ENCODE measurements at regions not wholly inside any gene's neighbourhood (a gene's known extent, or its start where the extent isn't known, plus 50 kb on each side); places are given as distances from the start of the nearest gene placed in this dataset.
A peak's percentile ranks its signal among the peaks of the same experiment; 100 is the strongest.
"Not testable (repeated sequence)": the region's sequence is repeated elsewhere in the genome, so short reads cannot be mapped to it uniquely, and the experiment has no call there.

GRCh38 chr13:32840113-32840512 is 176.1 kb upstream of the KL start:
- Mint-ChIP-seq H3K4me1 (peaks cover 0 to 8% (median 3%) of the 10 kb centered on the region in 3 donors), H3K36me3 (peaks cover 0 to 2% (median 0%) of the 10 kb centered on the region in 3 donors), H3K27ac (peak overlapping the region in 1 of 8 donors; percentile 55), H3K4me3 (peak overlapping the region in 1 of 7 donors; percentile 41), H3K9me3 (peaks cover 0 to 5% (median 2%) of the 10 kb centered on the region in 5 donors), H3K27me3 (peaks cover 0 to 9% of the 10 kb centered on the region in 2 donors)
- no peaks in the 10 kb centered on the region for H3K27me3 ChIP-seq (ENCODE audit: insufficient read depth, low read length, poor library complexity, severe bottlenecking)
- DNase-seq = no peak
- POLR2A ChIA-PET = no interaction called here
- no peaks in the 10 kb centered on the region for H3K36me3 ChIP-seq (ENCODE audit: insufficient read depth, low read length)
- H3K27ac ChIP-seq (ENCODE audit: low read depth, low read length) = no peak overlapping the region
- H3K4me1 ChIP-seq (ENCODE audit: insufficient read depth, low read length) = peaks cover 8% of the 10 kb centered on the region
- CTCF ChIA-PET = no interaction called here
- H3K9me3 ChIP-seq (ENCODE audit: low read length) = no peaks in the 10 kb centered on the region
- H3K4me3 ChIP-seq (ENCODE audit: low read length) = no peak overlapping the region

DNA sequence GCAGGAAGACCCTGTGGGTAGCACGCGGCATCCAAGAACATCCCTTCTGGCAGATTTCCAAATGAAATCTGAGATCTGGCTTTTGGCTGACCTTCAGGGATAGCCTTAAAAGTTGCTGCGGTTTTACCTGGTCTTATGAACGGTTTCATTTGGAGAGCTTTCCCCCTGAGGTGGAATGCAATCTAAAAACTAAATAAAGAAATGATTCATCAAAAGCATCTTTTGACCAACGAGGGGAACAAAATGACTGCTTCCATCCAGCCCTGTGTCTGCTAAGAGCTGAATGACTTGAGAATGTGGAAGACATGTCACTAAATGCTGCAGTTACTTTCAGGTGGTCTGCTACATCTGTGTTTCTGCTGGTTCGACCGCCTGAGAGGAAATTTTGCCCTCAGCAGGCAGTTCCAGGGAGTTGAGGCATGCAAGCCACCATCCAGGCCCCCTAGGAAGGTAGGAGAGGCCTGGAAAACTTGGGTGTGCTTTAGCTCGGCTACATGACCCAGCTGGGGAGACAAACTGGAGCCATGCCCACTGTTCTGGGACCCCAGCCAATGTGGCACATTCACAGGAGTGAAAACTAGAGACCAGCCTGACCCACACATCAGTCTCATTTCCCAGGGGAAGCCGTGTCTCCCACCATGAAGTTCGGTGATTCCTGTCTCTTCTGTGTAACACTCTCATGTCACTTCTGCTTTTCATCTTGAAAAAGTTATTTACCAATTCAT is 175.1 kb upstream of the KL start:
- peaks cover 0 to 2% (median 0%) of the 10 kb centered on the region in 3 donors for H3K36me3 Mint-ChIP-seq
- H3K4me1 Mint-ChIP-seq = peaks cover 0 to 8% (median 3%) of the 10 kb centered on the region in 3 donors
- peaks cover 8% of the 10 kb centered on the region for H3K4me1 ChIP-seq (ENCODE audit: insufficient read depth, low read length)
- ChIA-PET CTCF (no interaction called here), POLR2A (no interaction called here)
- H3K36me3 ChIP-seq (ENCODE audit: insufficient read depth, low read length) = no peaks in the 10 kb centered on the region
- no peak overlapping the region for H3K27ac Mint-ChIP-seq
- peaks cover 0 to 5% (median 0%) of the 10 kb centered on the region in 5 donors for H3K9me3 Mint-ChIP-seq
- no peak overlapping the region for H3K27ac ChIP-seq (ENCODE audit: low read depth, low read length)
- no peaks in the 10 kb centered on the region for H3K9me3 ChIP-seq (ENCODE audit: low read length)
- DNase-seq = no peak
- H3K4me3 ChIP-seq (ENCODE audit: low read length) = no peak overlapping the region
- H3K4me3 Mint-ChIP-seq = no peak overlapping the region
- peaks cover 0 to 9% of the 10 kb centered on the region in 2 donors for H3K27me3 Mint-ChIP-seq
- H3K27me3 ChIP-seq (ENCODE audit: insufficient read depth, low read length, poor library complexity, severe bottlenecking) = no peaks in the 10 kb centered on the region

DNA sequence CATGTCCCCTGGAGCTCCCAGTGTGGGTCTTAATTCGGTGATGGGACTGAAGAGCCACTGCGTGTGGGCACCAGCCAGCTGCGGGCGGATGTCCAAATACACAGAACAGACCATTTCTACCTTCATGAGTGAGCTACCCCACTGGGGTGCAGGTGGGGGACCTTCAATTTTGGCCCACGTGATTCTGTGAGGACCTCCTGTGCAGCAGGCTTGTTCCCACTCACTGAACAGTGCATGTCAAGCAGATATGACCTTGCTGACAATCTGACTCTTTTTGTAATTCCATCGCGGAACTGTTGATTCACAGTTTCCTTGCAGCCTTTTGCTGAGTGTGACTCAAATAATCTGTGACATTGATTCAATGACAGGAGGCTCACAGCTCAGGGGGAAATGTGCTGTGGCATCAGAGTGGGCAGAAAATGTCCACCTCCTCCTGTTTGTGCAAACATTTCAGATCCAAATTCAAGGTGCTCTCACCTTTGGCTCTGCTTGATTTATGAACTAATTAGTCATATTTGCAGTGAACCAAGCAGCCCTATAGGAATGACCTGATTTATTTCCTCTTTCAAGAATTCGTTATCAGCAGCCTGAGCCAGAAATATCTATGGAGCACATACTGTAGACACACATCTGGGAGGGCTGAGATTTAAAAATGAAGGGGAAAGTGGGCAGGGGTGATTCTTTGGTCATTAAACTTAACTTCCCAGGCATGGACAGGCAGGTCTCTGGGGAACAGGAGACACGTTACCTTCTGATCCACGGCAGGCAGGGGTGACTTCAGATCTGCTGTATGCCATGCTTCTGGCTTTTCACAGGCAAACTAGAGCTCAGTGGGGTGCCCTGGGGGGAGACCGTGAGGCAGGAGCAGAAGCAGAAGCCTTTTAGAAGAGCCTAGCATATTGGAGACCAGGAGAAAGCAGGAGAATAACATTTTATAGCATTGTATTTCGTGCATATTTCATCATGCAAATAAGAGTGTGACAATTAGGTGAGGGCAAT is 170.0 kb upstream of the KL start:
- DNase-seq = no peak
- H3K4me3 Mint-ChIP-seq = no peak overlapping the region
- no peak overlapping the region for H3K27ac ChIP-seq (ENCODE audit: low read depth, low read length)
- no peaks in the 10 kb centered on the region for H3K4me1 ChIP-seq (ENCODE audit: insufficient read depth, low read length)
- no peak overlapping the region for H3K27ac Mint-ChIP-seq
- H3K9me3 Mint-ChIP-seq = peaks cover 0 to 5% (median 0%) of the 10 kb centered on the region in 5 donors
- ChIA-PET CTCF (no interaction called here), POLR2A (no interaction called here)
- H3K9me3 ChIP-seq (ENCODE audit: low read length) = no peaks in the 10 kb centered on the region
- peaks cover 2 to 13% of the 10 kb centered on the region in 2 donors for H3K27me3 Mint-ChIP-seq
- peaks cover 0 to 2% (median 0%) of the 10 kb centered on the region in 3 donors for H3K36me3 Mint-ChIP-seq
- H3K27me3 ChIP-seq (ENCODE audit: insufficient read depth, low read length, poor library complexity, severe bottlenecking) = no peaks in the 10 kb centered on the region
- no peaks in the 10 kb centered on the region for H3K4me1 Mint-ChIP-seq
- no peak overlapping the region for H3K4me3 ChIP-seq (ENCODE audit: low read length)
- no peaks in the 10 kb centered on the region for H3K36me3 ChIP-seq (ENCODE audit: insufficient read depth, low read length)

DNA sequence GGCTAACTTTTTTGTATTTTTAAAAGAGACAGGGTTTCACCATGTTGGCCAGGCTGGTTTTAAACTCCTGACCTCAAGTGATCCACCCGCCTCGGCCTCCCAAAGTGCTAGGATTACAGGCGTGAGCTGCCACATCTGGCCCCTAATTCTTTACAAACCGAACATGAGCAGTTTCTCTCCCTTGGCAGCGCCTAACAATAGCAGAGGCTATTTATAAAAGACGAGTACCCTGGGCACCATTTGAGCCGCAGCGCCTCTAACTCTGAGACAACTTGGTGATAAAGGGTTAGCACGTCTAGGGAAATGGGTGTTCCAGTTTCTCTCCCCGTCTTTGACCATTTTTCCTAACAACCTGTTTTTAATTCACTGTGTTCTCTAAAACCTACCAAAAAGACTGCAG is 168.2 kb upstream of the KL start:
- H3K9me3 ChIP-seq (ENCODE audit: low read length); H3K4me1 ChIP-seq (ENCODE audit: insufficient read depth, low read length); H3K36me3 Mint-ChIP-seq; POLR2A ChIA-PET; H3K4me1 Mint-ChIP-seq; H3K27me3 ChIP-seq (ENCODE audit: insufficient read depth, low read length, poor library complexity, severe bottlenecking); H3K27ac ChIP-seq (ENCODE audit: low read depth, low read length); CTCF ChIA-PET; H3K4me3 Mint-ChIP-seq; H3K27ac Mint-ChIP-seq; H3K9me3 Mint-ChIP-seq; H3K4me3 ChIP-seq (ENCODE audit: low read length); H3K36me3 ChIP-seq (ENCODE audit: insufficient read depth, low read length); DNase-seq: not testable (repeated sequence)
- H3K27me3 Mint-ChIP-seq = peaks cover 4 to 13% of the 10 kb centered on the region in 2 donors

GRCh38 chr13:32849369-32849768 is 166.9 kb upstream of the KL start:
- POLR2A ChIA-PET = no interaction called here
- no peak overlapping the region for H3K27ac ChIP-seq (ENCODE audit: low read depth, low read length)
- Mint-ChIP-seq H3K36me3 (peaks cover 0 to 2% (median 0%) of the 10 kb centered on the region in 3 donors), H3K4me1 (no peaks in the 10 kb centered on the region), H3K4me3 (no peak overlapping the region), H3K9me3 (peaks cover 0 to 2% (median 0%) of the 10 kb centered on the region in 5 donors), H3K27me3 (peaks cover 4 to 13% of the 10 kb centered on the region in 2 donors), H3K27ac (no peak overlapping the region)
- no peaks in the 10 kb centered on the region for H3K4me1 ChIP-seq (ENCODE audit: insufficient read depth, low read length)
- H3K36me3 ChIP-seq (ENCODE audit: insufficient read depth, low read length) = no peaks in the 10 kb centered on the region
- no peak overlapping the region for H3K4me3 ChIP-seq (ENCODE audit: low read length)
- H3K9me3 ChIP-seq (ENCODE audit: low read length) = no peaks in the 10 kb centered on the region
- H3K27me3 ChIP-seq (ENCODE audit: insufficient read depth, low read length, poor library complexity, severe bottlenecking) = no peaks in the 10 kb centered on the region
- DNase-seq = no peak
- CTCF ChIA-PET = no interaction called here

DNA sequence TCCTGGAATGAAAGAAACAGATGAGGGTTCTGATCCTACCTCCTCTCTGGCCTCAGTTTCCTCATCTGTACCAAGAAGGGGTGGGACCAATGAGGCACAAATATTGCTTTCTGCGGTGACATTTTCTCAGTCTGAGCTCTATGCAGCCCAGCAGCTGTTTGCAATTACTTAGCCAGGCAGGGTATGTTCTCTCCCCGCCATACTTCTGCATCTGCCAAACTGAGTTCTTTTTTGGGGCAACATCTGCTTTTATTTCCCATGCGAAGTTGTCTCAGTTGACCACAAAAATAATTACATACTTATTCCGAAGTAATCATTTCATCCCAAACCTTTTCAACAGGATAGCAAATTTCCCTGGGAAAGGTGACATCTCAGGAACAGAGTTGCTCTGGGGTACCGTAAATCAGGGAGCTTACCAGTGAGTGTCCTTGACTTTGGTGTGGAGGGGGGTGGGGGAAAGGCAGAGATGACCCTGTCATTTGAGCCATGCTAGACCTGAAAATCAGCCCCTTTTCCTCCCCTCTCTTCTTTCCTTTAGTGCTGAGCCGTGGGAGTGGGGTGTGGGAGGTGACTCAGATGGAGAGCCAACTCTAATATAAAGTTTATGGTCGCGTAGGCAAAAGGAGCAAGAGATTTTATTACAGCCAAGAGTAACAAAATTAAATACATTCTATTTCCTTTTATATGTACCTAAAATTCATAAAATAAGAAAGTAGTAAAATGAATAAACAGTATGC is 165.7 kb upstream of the KL start:
- POLR2A ChIA-PET = no interaction called here
- H3K4me1 Mint-ChIP-seq = no peaks in the 10 kb centered on the region
- DNase-seq = no peak
- CTCF ChIA-PET = no interaction called here
- H3K36me3 Mint-ChIP-seq = no peaks in the 10 kb centered on the region
- H3K27me3 Mint-ChIP-seq = peaks cover 4 to 13% of the 10 kb centered on the region in 2 donors
- H3K4me3 Mint-ChIP-seq = no peak overlapping the region
- H3K27ac Mint-ChIP-seq = no peak overlapping the region
- Histone ChIP-seq H3K36me3 (ENCODE audit: insufficient read depth, low read length) (no peaks in the 10 kb centered on the region), H3K27ac (ENCODE audit: low read depth, low read length) (no peak overlapping the region), H3K27me3 (ENCODE audit: insufficient read depth, low read length, poor library complexity, severe bottlenecking) (no peaks in the 10 kb centered on the region), H3K4me3 (ENCODE audit: low read length) (no peak overlapping the region), H3K4me1 (ENCODE audit: insufficient read depth, low read length) (no peaks in the 10 kb centered on the region), H3K9me3 (ENCODE audit: low read length) (no peaks in the 10 kb centered on the region)
- no peaks in the 10 kb centered on the region for H3K9me3 Mint-ChIP-seq

DNA sequence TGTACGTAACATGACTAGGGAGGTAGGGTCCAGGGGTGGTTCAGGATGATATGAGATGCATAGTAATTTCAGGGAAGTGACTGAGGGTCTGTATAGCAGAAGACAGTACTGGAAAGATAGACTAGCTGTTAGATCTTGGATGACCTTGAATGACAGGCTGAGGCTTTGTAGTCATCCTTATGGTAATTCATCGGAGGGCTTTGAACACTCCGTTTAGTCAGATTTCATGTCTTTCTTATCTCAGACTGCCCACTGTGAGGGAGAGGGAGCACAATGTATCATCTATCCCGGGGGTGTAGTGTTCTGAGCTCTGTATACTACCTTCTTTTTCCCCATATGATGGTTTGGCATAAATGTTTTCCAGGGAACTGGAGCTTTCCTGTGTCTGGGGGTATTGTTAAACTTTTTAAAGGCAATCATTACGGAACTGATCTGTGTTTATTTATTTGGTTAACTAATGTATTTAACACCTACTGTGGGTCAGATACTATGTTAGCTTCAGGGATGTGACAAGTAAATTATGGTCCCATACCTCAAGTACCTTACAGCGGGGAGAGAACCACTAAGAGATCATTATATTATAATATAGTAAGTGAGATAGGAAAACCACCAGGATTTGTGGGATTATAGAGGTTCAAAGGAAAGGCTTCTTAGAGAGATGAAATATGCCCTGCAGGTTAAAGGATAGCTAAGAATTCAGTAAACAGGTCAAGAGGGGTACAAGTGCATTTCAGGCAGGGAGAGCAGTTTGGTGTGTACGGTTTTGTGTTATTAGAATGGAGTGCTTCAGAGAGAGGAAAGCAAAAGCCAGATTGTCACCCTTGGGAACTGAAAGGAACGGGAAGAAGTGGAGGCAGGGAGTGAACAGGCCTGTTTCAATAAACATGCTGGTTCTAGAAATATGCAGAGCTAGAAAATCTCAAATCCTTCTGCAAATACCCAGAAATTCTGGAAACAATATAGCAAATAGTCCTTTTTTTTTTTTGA is 164.8 kb upstream of the KL start:
- Histone ChIP-seq H3K27me3 (ENCODE audit: insufficient read depth, low read length, poor library complexity, severe bottlenecking) (no peaks in the 10 kb centered on the region), H3K4me3 (ENCODE audit: low read length) (no peak overlapping the region), H3K4me1 (ENCODE audit: insufficient read depth, low read length) (no peaks in the 10 kb centered on the region), H3K9me3 (ENCODE audit: low read length) (no peaks in the 10 kb centered on the region), H3K36me3 (ENCODE audit: insufficient read depth, low read length) (no peaks in the 10 kb centered on the region), H3K27ac (ENCODE audit: low read depth, low read length) (no peak overlapping the region)
- Mint-ChIP-seq H3K9me3 (no peaks in the 10 kb centered on the region), H3K27me3 (peaks cover 4 to 13% of the 10 kb centered on the region in 2 donors), H3K27ac (no peak overlapping the region), H3K36me3 (no peaks in the 10 kb centered on the region), H3K4me1 (no peaks in the 10 kb centered on the region), H3K4me3 (no peak overlapping the region)
- no peak for DNase-seq
- ChIA-PET POLR2A (no interaction called here), CTCF (no interaction called here)
